GM18499 (cell line): ENCODE measurements at regions not wholly inside any gene's neighbourhood (a gene's known extent, or its start where the extent isn't known, plus 50 kb on each side); places are given as distances from the start of the nearest gene placed in this dataset.

ENCODE experiments used
- ATAC-seq: cut with Tn5 transposase; IDR thresholded peaks from one replicate; pipeline ENCODE4 v1.9.1; 2021; ENCODE audit warnings: moderate number of reproducible peaks; ENCODE audit not compliant: insufficient read depth, unreplicated experiment

GRCh38 chr3:55343486-55344357 is 143.4 kb downstream of the WNT5A start:
- ATAC-seq = no peak

GRCh38 chr3:55341502-55342031 is 145.5 kb downstream of the WNT5A start:
- no peak for ATAC-seq

- ATAC-seq = no peak
These were observed 147.3 kb downstream of the WNT5A start for GRCh38 chr3:55339819-55340218.

- ATAC-seq = no peak
These were observed 147.7 kb downstream of the WNT5A start for GRCh38 chr3:55339390-55339789.

GRCh38 chr3:55337641-55338180 is 149.4 kb downstream of the WNT5A start:
- ATAC-seq = no peak

GRCh38 chr3:55333923-55334322 is 153.2 kb downstream of the WNT5A start:
- no peak for ATAC-seq

- no peak for ATAC-seq
These were observed 154.1 kb downstream of the WNT5A start for GRCh38 chr3:55333046-55333445.

- no peak for ATAC-seq
These were observed 154.9 kb downstream of the WNT5A start for GRCh38 chr3:55332176-55332575.

- ATAC-seq = no peak
These were observed 155.6 kb downstream of the WNT5A start for GRCh38 chr3:55331524-55331923.

- ATAC-seq = no peak
These were observed 156.3 kb downstream of the WNT5A start for GRCh38 chr3:55330756-55331155.

GRCh38 chr3:55330355-55330754 is 156.8 kb downstream of the WNT5A start:
- ATAC-seq = no peak

- ATAC-seq = no peak
These were observed 157.3 kb downstream of the WNT5A start for GRCh38 chr3:55329849-55330248.

GRCh38 chr3:55327131-55327920 is 159.8 kb downstream of the WNT5A start:
- ATAC-seq = no peak

- ATAC-seq = no peak
These were observed 164.5 kb downstream of the WNT5A start for GRCh38 chr3:55322638-55323037.

- ATAC-seq = no peak
These were observed 166.2 kb downstream of the WNT5A start for GRCh38 chr3:55320928-55321327.

- ATAC-seq = no peak
These were observed 171.7 kb downstream of the WNT5A start for GRCh38 chr3:55315396-55315795.

GRCh38 chr3:55313666-55314065 is 173.4 kb downstream of the WNT5A start:
- ATAC-seq = no peak

- no peak for ATAC-seq
These were observed 177.8 kb downstream of the WNT5A start for GRCh38 chr3:55309336-55309735.

GRCh38 chr3:55307622-55308021 is 179.5 kb downstream of the WNT5A start:
- no peak for ATAC-seq

- no peak for ATAC-seq
These were observed 181.2 kb downstream of the WNT5A start for GRCh38 chr3:55305696-55306485.
